NCI-H1092 treated with DMSO at 0.1 percent for 48 hours (cell line): ENCODE measurements at regions not wholly inside any gene's neighbourhood (a gene's known extent, or its start where the extent isn't known, plus 50 kb on each side); places are given as distances from the start of the nearest gene placed in this dataset.
"Not testable (repeated sequence)": the region's sequence is repeated elsewhere in the genome, so short reads cannot be mapped to it uniquely, and the experiment has no call there.

ENCODE experiments used
- DNase-seq: peaks from one replicate; lab custom pipeline; 2025; lab: John Stamatoyannopoulos, UW

DNA sequence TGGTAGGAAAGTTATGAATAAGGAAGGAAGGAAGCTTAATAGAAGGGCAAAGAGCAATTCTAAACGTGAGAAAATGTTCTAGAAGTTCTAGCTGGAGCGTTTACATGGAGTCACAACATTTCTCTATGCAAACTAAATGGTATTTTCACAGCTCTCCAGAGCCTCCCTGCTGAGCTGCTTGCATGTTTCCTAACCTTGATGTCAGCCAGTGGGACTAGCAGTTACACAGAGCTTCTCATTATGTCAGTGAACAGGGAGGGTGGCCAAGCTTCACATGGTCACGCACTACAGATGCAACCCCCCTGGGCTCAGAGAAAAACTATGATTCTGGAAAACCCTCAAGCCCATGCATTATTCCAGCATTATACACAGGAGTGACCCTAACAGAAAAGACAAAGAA is 153.4 kb upstream of the CCDC150 start:
- no peak for DNase-seq

DNA sequence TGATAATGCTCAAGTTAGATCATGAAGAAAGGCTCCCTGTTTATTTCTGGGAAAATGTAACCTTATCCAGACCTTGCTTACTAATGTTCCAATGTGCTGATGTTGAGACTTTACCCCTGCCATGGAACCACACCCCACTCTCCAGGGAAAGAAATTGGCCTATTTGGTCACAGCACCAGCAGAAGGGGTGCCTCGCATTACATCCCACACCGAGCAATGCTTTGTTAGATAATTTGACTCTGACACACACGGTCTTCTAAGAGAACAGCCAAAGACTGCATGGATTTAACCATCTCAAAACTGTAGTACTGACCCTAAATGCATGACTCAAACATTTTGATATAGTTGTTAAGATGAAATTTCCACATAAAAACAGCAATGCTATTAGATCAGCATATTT is 152.1 kb upstream of the CCDC150 start:
- DNase-seq = no peak

DNA sequence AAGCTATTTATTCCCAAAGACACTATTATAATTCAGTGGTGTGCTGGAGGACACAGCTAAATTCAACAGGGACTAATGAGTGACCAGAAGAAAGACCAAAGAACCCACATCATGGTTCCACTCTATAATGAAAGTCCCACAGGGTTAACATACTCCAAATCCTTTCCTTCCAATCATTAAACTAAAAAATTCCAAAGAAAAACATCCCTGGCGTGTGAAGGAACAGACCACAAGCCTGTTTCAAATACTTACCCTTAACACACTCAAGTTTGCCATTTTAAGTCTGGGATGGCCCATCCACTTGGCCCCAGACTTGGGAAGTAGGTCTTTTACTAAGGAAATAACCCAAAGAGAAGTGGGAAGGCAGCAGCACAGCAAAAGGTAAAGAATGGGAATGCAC is 150.1 kb upstream of the CCDC150 start:
- DNase-seq = no peak

DNA sequence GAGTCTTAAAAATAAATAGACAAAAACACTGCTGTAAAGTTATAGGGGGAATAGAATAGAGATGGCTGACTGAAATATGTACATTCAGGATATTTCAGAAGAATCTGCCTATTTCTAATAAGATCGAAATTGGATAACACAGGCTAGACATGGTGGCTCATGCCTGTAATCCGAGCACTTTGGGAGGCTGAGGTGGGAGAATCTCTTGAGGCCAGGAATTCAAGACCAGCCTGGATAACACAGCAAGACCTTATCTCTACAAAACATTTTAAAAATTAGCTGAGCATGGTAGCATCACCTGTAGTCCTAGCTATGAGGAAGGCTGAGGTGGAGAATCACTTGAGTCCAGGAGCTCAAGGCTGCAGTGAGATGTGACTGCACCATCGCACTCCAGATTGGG is 146.6 kb upstream of the CCDC150 start:
- no peak for DNase-seq

GRCh38 chr2:196498962-196499361 is 140.6 kb upstream of the CCDC150 start:
- no peak for DNase-seq

DNA sequence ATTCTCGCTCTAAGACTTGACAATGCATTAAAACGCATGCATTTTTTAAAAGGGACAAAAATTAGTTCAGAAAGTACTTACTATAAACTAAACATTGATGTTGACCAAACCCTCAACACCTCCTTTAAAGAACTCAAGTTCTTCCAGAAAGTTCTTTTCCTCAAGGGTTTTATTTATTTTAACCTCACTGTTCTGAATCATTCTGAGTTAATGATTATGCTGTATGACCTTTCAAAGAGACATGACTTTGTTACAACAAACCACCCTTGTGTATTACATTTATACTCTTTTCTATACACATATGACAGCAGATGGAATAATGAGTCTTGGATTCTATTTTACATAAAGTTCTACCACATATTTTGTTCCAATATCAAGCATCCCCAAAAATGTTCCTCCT is 139.8 kb upstream of the CCDC150 start:
- no peak for DNase-seq

DNA sequence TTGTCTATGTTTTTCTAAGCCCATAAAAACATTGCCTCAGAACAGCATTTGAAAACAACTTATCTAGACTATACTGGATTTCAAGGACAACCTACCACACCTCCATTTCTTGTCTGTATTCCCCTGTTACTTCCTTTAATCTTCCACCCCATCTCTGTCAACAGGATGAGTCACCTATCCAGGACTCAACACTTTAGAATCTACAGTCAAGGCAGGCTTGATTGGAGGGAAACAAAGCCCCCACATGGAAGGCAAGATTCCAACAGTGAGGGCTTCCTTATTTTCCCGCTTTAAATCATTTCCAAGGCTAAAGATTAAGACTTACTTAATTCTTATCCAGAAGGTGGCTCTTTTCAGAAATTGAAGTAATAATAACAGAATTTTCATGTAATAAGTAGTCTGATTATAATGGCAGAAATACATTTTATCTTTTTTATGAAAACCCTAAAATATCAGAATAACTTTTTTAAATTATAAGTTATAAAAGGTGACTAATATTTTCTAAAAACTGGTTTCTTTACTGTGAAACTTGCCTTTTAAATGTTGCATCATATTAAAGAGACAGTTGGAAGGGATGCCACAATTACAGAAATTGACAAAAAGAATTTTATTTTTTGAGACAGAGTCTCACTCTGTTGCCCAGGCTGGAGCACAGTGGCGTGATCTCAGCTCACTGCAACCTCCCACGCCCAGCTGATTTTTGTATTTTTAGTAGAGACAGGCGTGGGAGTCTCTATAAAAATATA is 138.7 kb upstream of the CCDC150 start:
- DNase-seq = no peak

- DNase-seq = no peak
Measured at GRCh38 chr2:196501836-196502235, 137.7 kb upstream of the CCDC150 start.

GRCh38 chr2:196502386-196502785 is 137.1 kb upstream of the CCDC150 start:
- DNase-seq = no peak

DNA sequence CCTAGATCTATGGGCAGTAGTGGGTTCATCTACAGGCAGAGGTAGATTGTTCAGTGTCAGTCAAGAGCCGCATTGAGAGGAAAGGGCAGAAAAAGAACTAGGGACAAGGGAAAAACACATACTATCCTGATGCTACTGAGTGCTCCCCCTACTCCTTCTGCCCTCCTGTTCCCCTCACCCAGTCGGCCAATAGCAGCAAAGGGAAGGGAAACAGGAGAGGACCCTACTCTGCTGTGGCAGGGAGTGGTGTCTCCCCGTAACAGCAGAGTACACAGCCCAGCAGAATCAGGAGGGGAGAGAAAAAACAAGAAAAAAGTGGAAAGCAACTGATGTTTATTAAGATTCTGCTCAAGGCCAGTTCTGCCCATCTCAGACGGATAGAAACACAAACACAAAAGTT is 136.1 kb upstream of the CCDC150 start:
- no peak for DNase-seq

- DNase-seq = no peak
Measured at GRCh38 chr2:196504788-196505187, 134.7 kb upstream of the CCDC150 start.

- DNase-seq = no peak
Measured at GRCh38 chr2:196510246-196510645, 129.3 kb upstream of the CCDC150 start.

DNA sequence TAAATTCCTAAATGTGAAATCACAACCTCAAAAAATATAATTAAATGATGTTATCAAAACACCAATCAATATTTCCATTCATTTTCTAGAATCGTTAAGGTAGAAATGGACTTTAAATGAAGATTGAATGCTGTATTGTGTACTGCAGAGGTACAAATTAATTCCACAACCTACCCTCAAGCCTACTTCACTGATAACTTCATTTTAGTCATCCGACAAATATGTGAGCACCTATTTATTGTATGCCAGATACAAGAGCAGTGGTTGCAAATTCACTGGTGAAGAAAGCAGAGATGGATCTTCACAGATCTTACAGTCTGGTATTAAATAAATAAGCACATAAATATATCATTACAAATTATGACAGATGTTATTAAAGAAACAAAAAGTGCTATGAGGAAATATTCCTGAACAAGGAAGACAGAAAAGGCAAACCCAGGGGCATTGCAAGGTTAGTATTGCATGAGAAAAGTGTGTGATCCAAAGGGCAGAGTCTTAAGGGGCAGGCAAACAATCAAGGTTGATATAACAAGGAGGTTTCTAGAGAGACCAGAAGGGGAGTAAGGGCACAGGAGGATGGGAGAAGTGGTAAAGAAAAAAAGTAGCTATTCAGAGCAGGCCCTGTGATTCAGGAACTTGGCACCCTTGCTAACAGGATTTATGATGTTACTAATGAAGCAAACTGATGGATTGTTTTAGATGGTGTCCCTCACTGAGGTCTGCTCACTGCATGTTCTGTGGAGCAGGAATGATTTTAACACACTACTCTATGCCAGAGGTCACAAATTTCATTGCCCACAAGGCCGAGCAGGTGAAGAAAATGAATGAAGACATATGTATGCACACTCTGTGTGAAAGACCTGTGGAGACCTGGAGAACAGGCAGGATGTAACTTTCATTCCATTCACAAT is 128.0 kb upstream of the CCDC150 start:
- DNase-seq = no peak

DNA sequence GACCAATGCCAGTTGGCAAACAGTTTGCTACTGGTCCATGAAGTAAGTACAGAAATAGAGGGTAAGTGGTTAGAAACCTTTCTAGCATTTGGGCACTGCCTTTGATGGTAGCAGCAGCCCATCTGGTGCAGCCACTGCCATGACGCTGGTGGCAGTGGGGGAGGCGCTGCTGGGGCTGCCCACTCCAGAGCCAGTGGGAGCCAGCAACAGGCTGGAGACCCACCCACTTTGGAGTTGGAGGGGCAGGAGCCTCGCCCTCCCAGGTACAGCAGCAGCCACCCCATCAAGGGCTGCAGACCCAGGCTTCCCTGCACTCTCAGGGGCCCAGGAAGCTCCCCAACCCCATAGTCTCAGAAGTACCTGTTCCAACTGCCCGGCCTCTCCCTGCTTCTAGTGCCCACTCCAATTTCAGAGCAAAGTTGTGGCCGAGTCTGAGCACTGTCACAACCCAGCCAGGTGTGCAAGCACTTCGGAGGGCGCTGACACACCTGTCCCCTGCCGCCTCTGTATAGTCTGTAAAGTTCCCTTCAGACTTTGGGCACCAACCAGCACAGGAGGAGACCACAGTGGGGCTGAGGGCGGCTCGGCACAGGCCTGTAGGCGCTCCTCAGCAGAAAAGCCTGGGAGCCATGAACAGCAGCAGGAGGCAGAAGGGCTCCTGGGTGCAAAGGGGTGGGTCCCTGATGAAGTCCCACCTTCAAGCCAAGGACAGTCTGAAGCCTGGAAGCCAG is 125.6 kb upstream of the CCDC150 start:
- no peak for DNase-seq

GRCh38 chr2:196514641-196515040 is 124.9 kb upstream of the CCDC150 start:
- no peak for DNase-seq

DNA sequence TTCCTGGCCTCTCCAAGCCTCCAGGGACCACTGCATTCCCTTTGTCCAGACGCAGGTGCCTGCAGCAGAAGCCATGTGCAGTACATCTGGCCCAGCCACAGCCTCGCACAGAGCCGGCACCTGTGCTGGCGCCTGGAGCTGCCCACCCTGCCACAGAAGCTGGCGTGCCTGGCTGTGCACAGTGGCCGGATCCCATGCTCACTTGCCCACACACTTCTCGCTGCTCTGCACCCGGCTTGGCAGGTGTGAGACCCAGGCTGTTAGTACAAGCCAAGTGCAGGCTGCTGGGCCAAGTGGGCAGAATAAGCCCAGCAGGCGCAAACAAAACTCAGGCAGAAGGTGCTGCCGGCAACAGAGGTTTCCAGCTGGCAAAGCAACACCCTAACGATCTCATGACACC is 124.5 kb upstream of the CCDC150 start:
- peak; percentile 67 for DNase-seq

- no peak for DNase-seq
Measured at GRCh38 chr2:196515608-196516007, 123.9 kb upstream of the CCDC150 start.

DNA sequence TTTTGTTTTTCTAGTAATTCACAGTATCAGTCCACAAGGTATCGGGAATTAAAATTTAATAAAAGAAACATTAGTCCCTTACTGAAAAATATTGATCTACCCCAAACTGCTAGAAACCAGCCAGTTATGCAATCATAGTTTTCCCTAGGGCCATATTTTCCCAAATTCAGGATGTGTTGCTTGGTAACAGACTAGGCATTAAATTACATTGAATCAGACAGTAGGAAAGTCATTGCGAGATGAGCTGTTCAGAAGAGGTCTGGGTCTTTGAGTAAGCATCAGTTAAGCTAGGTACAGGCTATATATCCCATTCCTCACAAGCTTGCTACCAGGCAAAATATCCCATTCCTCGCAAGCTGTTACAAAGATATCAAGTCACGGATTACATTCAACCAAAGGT is 123.0 kb upstream of the CCDC150 start:
- DNase-seq = peak; percentile 23

GRCh38 chr2:196520605-196521004 is 118.9 kb upstream of the CCDC150 start:
- DNase-seq = no peak

DNA sequence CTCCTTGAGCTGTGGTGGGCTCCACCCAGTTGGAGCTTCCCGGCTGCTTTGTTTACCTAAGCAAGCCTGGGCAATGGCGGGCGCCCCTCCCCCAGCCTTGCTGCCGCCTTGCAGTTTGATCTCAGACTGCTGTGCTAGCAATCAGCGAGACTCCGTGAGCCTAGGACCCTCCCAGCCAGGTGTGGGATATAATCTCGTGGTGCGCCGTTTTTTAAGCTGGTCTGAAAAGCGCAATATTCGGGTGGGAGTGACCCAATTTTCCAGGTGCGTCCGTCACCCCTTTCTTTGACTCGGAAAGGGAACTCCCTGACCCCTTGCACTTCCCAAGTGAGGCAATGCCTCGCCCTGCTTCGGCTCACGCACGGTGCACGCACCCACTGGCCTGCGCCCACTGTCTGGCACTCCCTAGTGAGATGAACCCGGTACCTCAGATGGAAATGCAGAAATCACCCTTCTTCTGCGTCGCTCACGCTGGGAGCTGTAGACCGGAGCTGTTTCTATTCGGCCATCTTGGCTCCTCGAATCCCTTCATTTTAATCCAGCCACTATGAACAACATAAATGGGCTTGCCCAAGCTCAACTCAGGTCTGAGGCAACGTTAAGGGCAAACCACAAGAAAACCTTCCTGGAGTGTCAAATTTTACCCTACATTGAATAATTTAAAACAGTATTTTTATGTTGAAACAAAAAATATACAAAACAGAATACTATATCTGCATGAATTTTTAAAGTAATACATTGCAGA is 112.4 kb upstream of the CCDC150 start:
- DNase-seq = not testable (repeated sequence)

DNA sequence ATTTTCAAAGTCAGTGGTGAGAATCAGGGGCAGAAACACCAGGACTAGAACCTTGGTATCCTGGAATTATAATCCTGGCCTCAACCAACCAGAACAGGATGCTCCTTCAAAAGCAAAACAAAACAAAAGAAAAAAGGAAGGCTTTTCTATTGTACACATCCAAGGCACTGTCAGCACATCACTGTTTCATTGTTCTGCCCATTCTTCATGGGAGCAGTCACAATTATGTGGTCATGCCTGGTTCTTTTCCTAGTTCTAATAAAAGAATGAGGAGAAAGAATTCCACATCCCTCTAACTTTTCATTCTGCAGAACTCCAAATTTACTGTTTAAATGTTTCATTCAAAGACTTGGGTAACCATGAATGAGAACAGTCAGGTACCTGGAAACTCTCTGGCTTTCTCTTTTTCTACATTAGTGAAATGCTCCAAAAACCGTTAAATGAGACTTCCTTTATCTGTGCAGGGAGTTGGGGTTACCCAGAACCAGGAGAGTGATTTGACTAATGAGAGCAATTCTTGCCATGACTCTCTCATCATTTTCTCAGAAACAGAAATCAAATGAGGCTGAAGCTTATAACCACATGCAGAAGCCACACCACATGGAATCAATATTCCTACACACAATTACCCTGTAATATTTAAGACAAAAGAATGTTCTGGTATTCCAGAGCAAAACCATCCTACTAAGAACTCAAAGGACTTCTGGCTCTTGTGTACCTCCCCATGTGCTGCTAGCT is 110.9 kb upstream of the CCDC150 start:
- no peak for DNase-seq
